Psoas muscle (tissue), 7 donors: ENCODE measurements at regions not wholly inside any gene's neighbourhood (a gene's known extent, or its start where the extent isn't known, plus 50 kb on each side); places are given as distances from the start of the nearest gene placed in this dataset.

Source experiments
- ATAC-seq, 4 donors: fragments of 200-7000 bp; cut with Tn5 transposase; one replicate each; pipeline ENCODE4 v1.9.1; 2020; ENCODE audit warnings: moderate library complexity in 3 of 4, mild to moderate bottlenecking in 2 of 4
- DNase-seq, 2 donors: peaks; one replicate each; pipeline ENCODE4 v3.0.0-alpha.2; 2020
- H3K27ac ChIP-seq: fragments of 200-600 bp; one replicate; pipeline ENCODE4 v1.8.0; 2022
- H3K27me3 ChIP-seq, 3 donors: fragments of 200-600 bp in 1 of 3; one replicate each; pipeline versions ENCODE4 v1.6.1 to v1.8.0; 2013 to 2022; ENCODE audit warnings: low read length in 2 of 3, mild to moderate bottlenecking in 2 of 3, moderate library complexity in 1 of 3; ENCODE audit not compliant: insufficient read depth in 3 of 3
- H3K36me3 ChIP-seq, 2 donors: fragments of 200-600 bp in 1 of 2; one replicate each; pipeline versions ENCODE4 v1.6.1 to v1.8.0; 2013 to 2022; ENCODE audit warnings: low read depth in 1 of 2, mild to moderate bottlenecking in 1 of 2, moderate library complexity in 1 of 2; ENCODE audit not compliant: insufficient read depth in 1 of 2
- H3K4me1 ChIP-seq: fragments of 200-600 bp; one replicate; pipeline ENCODE4 v1.8.0; 2022
- H3K4me3 ChIP-seq: fragments of 200-600 bp; one replicate; pipeline ENCODE4 v1.8.0; 2022; ENCODE audit warnings: mild to moderate bottlenecking
- H3K9me3 ChIP-seq: fragments of 200-600 bp; one replicate; pipeline ENCODE4 v1.8.0; 2022
- WGBS, 3 donors: extraction: QIAGEN DNeasy Blood & Tissue Kit; methylation state at CpG; one replicate each; pipeline versions ENCODE4 v1.1.6 to v1.1.7; 2013; 5-methylcytosine and 5-hydroxymethylcytosine counted together
- intact Hi-C, 2 donors: fragments of 100-400 bp; cut with DNase I; formaldehyde crosslinking; loops; one replicate each; pipeline versions ENCODE4 v1.11.0 to v1.14.2; 2022
- TF ChIP-seq, protein P1 (sequence below): fragments of 200-600 bp; IDR thresholded peaks from one replicate; pipeline ENCODE4 v1.8.0; 2022; ENCODE audit warnings: antibody characterized with exemption
- donor health status: healthy with polysubstance abuse.
- donor health status: DM: no; HTN: no; CAD: no; lungs with moderate emphysema.
- donor health status: Bipolar disorder and iron deficiency.
- donor health status: healthy.
- donor health status: DM: yes; HTN: yes; CAD: no.
- donor health status: DM: no; HTN: no; CAD: no.
- donor health status: DM: yes; HTN: yes; CAD: no.

DNA sequence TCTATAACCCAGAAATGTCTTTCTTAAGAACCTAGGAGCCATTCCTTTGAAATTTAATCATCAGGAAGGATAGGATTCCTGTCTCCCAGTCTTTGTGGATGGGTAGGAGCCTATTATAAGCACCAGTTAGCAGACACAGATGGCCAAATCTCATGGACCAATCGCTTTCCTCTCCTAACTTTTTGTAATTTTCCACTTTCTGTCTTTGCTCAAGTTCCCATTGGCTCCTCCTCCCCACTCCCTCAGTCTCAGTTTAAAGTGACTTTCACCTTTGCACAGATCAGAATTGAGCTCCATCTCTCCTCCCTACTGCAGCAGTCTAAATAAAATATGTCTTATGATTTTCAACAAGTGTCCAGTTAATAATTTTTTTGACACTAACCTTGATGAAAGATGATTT is 192.3 kb downstream of the HS3ST3A1 start:
- intact Hi-C loops: no loop called here
- no peak overlapping the region for H3K4me3 ChIP-seq
- H3K27ac ChIP-seq: no peak overlapping the region
- WGBS, 3 donors: 76 to 91% (median 85%) methylated on average over 1 of the region's 1 CpG
- no peaks in the 10 kb centered on the region for H3K9me3 ChIP-seq
- no peak for DNase-seq
- ATAC-seq: no peak
- TF ChIP-seq, protein P1, sequence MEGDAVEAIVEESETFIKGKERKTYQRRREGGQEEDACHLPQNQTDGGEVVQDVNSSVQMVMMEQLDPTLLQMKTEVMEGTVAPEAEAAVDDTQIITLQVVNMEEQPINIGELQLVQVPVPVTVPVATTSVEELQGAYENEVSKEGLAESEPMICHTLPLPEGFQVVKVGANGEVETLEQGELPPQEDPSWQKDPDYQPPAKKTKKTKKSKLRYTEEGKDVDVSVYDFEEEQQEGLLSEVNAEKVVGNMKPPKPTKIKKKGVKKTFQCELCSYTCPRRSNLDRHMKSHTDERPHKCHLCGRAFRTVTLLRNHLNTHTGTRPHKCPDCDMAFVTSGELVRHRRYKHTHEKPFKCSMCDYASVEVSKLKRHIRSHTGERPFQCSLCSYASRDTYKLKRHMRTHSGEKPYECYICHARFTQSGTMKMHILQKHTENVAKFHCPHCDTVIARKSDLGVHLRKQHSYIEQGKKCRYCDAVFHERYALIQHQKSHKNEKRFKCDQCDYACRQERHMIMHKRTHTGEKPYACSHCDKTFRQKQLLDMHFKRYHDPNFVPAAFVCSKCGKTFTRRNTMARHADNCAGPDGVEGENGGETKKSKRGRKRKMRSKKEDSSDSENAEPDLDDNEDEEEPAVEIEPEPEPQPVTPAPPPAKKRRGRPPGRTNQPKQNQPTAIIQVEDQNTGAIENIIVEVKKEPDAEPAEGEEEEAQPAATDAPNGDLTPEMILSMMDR: no peak
- no peaks in the 10 kb centered on the region for H3K27me3 ChIP-seq
- no peaks in the 10 kb centered on the region for H3K36me3 ChIP-seq
- no peaks in the 10 kb centered on the region for H3K4me1 ChIP-seq

DNA sequence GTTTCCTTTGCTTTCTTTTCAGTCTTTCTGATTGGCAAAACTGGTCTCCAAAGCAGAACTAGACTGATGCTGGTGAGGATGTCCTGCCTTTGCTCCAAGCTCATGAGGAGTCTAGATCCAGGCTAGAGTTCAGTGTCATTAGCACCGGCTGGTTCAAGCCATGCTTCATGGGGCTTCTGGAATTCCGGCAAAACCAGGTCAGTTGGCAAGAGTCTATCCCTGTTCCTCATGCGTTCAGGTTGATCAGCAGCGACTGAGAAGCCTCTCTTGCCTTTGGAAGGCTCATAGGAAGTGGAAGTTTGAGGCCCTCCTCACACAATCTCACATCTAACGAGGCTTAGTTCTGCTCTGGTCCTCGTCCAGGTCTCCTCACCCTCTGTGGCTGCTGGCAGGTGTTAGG is 194.3 kb downstream of the HS3ST3A1 start:
- TF ChIP-seq, protein P1: no peak
- DNase-seq (no peak), ATAC-seq (no peak)
- H3K27me3 ChIP-seq: no peaks in the 10 kb centered on the region
- no peaks in the 10 kb centered on the region for H3K36me3 ChIP-seq
- H3K9me3 ChIP-seq: no peaks in the 10 kb centered on the region
- no peak overlapping the region for H3K4me3 ChIP-seq
- no peak overlapping the region for H3K27ac ChIP-seq
- H3K4me1 ChIP-seq: no peaks in the 10 kb centered on the region
- 83 to 86% (median 84%) methylated on average over 6 of the region's 6 CpGs for WGBS, 3 donors
- intact Hi-C loops: no loop called here

DNA sequence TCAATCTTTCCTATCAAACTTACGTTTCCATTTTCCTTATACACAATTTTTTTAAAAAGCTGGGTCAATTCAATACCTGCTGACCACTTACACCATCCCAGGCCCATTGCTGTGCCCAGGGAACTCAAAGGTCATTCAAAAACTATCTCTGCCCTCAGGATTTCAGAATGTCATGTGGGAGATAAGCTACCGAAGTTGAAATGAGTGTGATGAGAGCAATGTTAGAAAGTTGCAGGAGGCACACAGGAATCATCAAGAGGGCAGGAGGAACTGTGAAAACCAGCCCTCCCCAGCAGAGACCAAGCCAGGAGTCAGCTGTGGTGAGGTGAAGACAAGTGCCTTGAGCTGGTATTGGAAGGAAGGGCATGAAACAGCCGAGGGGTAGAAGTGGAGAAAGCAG is 195.9 kb downstream of the HS3ST3A1 start:
- H3K4me1 ChIP-seq: no peaks in the 10 kb centered on the region
- DNase-seq (no peak), ATAC-seq (no peak)
- no peak overlapping the region for H3K27ac ChIP-seq
- 58 to 68% (median 60%) methylated on average over 3 of the region's 3 CpGs for WGBS, 3 donors
- no peaks in the 10 kb centered on the region for H3K9me3 ChIP-seq
- H3K36me3 ChIP-seq: no peaks in the 10 kb centered on the region
- no peak overlapping the region for H3K4me3 ChIP-seq
- no peaks in the 10 kb centered on the region for H3K27me3 ChIP-seq
- TF ChIP-seq, protein P1: no peak
- intact Hi-C loops: no loop called here

DNA sequence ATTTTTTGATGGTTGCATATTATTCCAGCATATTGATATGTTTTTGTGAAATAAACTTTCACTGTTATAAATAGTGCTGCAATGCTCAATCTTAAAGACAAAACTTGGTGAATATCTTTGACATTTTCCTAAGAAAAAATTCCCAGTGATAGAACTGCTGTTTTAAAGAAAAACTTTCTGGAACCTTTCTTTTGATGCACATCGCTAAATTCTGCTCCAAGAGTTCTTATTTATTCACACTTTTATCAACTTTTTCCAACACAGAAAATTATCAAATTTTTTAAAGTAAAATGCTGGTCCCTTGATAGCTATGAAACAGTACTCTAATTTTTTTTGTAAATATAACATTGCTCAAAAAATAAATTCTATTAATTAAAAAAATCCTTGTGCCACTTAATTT is 196.6 kb downstream of the HS3ST3A1 start:
- Histone ChIP-seq H3K4me1 (no peaks in the 10 kb centered on the region), H3K27me3 (no peaks in the 10 kb centered on the region), H3K36me3 (no peaks in the 10 kb centered on the region), H3K4me3 (no peak overlapping the region), H3K27ac (no peak overlapping the region), H3K9me3 (no peaks in the 10 kb centered on the region)
- 91 to 94% (median 92%) methylated on average over 1 of the region's 1 CpG for WGBS, 3 donors
- no peak for ATAC-seq
- intact Hi-C loops: no loop called here
- no peak for DNase-seq
- TF ChIP-seq, protein P1: no peak
